CD4-positive, alpha-beta T cell treated with Interleukin-4 for 4 hours (primary cell): ENCODE measurements at regions not wholly inside any gene's neighbourhood (a gene's known extent, or its start where the extent isn't known, plus 50 kb on each side); places are given as distances from the start of the nearest gene placed in this dataset.
"Not testable (repeated sequence)": the region's sequence is repeated elsewhere in the genome, so short reads cannot be mapped to it uniquely, and the experiment has no call there.

Experiments used
- DNase-seq: peaks from one replicate; pipeline ENCODE4 v3.0.0-alpha.2; 2020

DNA sequence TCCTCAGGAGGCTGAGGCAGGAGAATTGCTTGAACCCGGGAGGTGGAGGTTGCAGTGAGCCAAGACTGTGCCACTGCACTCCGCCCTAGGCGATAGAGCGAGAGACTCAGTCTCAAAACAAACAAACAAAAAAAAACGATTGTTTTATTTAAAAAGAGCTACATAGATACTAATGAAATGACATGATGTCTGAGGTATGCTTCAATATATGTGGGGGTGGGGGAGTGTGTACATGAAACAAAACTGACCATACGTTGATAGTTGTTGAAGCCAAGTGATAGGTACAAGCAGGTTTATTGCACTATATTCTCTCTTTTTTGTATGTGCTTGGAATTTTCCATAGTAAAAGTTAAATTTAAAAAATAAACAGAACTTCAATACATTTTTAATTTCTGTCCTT, 240.1 kb downstream of the TFAP2A start:
- DNase-seq, result no peak

DNA sequence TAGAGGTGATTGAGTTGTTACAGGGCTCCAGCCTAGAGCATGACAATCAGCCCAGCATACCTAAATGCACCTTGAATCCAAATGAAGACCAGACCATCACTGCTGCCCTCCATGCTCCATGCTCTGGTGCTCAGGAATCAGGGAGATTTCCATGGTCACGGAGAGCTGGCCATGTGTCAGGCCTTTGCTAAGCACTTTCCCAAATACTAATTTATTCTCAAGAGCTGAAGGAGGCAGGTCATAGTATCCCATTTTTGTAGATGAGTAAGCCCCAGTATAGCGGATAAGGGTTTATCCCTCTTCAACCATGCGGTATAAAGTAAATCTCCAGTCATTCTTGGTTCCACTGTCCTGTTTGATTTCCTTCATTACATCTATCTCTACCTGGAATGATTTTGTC, 240.8 kb downstream of the TFAP2A start:
- DNase-seq, result no peak

DNA sequence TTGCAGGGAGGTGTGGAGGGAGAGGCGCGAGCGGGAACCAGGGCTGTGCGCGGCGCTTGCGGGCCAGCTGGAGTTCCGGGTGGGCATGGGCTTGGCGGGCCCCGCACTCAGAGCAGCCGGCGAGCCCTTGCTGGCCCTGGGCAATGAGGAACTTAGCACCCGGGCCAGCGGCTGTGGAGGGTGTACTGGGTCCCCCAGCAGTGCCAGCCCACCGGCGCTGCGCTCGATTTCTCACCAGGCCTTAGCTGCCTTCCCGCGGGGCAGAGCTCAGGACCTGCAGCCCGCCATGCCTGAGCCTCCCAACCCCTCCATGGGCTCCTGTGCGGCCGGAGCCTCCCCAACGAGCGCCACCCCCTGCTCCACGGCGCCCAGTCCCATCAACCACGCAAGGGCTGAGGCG, 243.2 kb downstream of the TFAP2A start:
- not testable (repeated sequence) for DNase-seq

DNA sequence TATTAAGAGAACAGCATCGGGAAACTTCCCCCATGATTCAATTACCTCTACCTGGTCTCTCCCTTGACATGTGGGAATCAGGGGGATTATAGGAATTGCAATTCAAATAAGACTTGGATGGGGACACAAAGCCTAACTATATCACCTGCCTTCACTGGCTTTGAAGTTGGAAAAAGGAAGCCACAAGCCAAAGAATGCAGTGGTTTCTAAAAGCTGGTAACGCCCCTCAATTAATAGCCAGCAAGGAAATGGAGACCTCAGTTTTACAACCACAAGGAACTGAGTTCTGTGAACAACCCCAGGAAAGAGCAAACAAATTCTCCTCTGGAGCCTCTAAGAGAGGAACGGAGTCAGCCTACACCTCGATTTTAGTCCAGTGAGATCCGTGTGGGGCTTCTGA, 244.1 kb downstream of the TFAP2A start:
- DNase-seq, result no peak

DNA sequence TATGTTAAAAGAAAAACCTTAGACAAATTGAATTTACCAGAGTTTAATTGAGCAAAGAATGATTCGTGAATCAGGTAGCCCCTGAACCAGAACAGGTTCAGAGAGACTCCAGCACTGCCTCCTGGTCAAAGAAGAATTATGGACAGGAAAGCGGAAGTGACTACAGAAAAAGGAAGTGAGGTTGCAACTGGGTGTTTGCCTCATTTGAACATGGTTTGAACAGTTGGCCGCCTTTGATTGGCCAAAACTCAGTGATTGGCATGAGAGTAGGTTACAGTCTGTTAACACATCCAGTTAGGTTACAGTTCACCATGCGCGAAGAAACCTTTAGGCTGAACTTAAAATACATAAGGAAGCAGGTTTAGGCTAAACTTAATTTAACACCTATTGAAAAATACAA, 248.8 kb downstream of the TFAP2A start:
- no peak for DNase-seq

DNA sequence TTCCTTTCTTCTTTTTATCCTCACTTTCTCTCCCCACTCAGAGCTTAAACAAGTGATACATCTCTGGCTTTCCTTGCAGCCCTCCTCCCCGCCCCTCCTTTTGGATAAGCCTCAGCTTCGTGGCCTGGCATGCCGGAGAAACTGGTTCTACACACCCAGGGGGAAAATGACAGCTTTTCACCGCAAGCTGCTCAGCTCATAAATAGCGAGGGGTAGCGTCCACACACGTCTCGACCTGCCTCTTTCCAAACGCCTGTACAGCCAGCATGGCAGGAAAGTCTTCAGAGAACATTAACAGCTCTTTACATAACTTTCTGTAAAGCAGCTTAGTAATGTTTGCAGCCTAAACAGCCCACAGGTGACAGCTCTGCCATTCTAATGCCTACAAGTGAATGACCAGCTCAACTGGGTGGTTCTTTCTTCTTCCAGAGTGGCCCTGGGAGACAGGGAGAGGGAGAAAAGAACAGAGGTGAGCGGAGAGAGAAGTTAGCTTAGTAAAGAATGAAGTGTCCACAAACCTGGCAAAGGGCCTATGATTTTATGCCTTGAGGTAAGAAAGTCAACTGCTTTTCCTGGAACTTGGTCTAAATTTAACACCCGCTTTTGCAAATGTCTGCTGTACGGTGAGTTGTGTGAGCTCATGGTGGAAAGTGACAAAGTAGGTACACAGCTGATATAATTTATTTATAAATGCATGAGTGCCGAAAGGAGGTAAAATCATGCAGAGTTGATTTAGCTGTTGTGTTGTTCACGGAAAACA, 251.5 kb downstream of the TFAP2A start:
- no peak for DNase-seq

DNA sequence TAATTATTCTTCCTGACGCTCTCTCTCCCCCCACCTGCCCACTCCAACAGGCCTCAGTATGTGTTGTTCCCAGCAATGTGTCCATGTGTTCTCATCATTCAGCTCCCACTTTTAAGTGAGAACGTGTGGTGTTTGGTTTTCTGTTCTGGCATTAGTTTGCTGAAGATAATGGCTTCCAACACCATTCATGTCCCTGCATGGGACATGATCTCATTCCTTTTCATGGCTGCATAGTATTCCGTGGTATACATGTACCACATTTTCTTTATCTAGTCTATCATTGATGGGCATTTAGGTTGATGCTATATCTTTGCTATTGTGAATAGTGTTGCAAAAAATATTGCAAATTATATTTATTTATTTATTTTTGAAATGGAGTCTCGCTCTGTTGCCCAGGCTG, 258.0 kb downstream of the TFAP2A start:
- no peak for DNase-seq

DNA sequence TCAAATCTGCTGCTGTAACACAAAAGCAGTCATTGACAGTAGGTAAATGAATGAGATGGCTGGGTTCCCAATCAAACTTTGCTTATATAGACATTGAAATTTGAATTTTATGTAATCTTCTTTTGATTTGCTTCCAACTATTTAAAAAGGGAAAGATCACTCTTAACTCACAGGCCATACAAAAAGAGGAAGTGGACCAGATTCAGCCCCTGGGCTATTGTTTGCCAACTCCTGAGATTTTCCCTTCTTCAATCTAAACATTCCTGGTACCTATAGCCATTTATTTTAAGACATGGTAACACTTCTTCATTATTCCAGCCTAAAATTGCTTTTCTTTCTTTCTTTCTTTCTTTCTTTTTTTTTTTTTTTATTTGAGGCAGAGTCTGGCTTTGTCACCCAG, 260.6 kb downstream of the TFAP2A start:
- no peak for DNase-seq

DNA sequence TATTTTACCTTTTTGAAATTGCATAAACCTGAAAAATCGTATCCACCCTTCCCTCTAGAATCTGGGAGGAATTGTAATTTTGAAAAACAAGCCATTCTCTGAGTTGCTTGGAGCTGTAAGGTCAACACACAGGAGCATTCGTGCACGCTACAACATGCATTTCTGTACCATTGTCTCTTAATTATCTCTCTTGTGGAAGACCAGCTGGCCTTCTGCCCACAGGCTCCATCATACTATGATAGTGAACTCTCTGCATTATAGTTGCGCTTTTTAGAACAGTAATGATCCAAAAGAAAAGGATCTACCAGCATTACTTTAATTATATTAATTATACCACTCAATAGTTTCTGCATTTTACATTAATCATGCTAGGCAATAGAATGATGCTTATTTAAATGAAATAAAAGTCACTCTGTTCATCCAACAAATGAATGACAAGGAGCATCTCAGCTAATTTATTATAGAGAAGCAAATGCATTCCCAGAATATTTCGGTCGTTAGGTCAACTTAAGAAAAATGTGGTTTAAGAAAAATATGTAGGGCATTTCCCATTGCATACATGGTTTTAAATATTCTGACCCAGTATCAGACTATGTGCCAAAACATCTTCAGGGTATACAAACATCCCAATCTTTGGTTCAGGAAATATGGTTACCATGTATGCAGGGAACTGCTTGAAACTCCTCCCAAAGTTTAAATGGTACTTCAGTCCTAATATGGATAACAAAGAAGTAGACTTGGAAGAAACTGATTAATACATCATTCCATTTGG, 263.5 kb downstream of the TFAP2A start:
- no peak for DNase-seq

DNA sequence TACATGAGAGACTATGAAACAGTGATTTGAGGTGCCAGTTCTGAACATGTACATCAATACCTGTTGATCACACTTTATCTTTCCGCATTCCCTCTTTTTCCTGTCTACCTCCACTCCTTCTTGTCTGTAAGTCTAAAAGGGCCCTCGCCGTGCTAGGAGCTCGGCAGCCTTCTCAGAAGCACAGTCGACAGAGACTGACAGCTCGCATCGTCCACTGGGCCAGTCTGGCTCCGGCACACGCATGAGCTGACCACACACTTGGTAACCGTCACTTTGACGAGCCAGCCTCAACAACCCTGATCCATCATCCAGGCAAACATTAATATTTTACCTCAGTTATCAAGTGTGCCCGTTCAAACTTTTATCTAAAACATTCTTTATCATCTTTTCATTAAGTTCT, 265.3 kb downstream of the TFAP2A start:
- no peak for DNase-seq

DNA sequence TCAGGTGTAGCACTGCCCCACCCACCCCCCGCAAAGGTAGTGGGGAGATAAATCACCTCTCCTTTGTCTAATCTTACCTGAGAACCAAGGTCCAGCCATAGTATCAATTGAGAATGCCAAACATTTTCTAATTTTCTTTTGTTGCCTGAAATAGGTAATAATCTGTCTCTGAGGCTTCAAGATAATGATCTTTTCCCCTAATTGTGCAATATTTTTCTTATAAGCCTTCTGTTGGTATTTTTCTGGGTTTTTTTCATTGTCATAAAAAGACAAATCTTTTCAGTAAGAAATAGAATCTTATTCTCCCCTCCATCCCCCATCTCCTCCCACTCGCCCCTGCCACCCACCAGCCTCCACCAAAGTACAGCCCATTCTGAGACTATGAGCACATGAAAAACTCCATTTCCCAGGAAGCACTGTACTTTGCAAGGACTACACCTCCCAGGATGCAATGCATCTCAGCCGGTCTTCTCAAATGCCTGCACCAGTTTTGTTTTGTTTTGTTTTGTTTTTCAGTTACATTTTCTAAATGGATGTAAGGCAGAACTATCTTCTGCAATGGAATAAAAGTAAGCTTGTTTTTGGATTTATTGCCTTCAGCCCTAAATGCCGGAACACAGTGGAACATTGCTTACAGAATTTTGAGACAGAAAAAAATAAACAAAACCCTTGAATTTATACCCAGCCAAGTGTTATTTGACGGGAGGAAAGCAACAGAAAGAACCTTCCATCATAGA, 268.0 kb downstream of the TFAP2A start:
- peak; percentile 14 for DNase-seq

DNA sequence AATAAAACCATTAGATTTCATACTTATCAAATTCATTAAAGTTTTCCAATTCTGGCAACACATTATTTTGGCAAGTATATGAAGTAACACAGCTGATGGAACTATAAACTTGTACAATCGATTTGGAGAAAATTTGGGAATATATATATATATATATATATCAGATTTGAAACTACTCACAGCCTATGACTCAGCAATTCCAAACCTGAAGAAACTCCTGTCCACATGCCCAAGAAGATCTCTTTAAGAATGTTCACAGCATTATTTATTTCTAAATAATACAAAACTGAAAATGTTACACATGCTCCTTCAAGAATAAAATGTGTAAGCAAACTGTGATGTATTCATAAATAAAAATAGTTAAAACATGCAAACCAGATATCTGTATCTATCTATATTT, 270.1 kb downstream of the TFAP2A start:
- no peak for DNase-seq

DNA sequence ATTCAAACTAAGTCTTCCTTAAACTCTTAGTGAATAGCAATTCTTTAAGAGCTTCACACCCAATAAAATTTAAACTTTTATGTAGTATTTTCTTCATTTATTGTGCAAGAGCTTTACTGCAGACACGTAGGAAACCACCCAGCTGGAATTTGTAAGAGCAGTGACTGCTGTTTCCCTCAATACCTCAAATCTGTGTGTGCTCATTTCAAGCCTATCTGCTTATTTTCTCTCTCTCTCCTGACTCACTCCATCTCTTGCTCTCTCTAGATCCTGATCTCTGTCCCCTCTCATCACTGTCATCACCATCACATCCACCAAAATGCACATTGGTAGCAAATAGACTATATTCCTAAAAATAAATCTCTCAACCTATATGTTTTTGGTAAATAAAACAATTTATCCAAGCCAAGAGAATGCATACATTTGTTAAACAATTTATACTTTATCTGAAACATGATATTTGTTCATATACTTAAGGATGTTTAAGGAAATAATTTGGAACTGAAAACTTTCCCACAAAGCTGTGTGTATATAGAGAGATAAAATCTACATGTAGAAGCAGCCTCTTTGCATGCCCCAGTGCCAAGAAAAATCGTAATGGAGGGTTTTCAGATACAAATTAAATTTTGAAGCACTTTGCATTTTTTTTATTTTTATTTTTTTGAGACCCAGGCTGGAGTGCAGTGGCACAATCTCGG, 273.0 kb downstream of the TFAP2A start:
- DNase-seq, result no peak

DNA sequence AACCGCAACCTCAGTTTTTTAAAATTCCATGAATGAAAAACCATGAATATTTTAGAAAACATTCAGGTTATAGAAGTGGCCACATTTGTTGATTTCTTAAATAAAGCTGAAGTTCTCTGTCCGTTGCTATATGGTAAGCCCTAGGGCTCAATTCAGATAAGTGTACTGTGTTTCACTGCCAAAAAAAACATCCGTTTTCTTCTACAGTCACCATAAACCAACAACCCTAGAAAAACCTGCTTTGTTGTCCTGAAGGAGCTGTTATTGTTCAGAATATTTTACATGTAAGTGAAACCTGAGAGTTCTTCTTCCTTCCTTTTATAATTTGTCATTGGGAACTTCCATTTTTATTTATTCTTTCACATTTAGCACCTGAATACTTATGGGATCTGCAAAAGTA, 274.1 kb downstream of the TFAP2A start:
- DNase-seq, result no peak

DNA sequence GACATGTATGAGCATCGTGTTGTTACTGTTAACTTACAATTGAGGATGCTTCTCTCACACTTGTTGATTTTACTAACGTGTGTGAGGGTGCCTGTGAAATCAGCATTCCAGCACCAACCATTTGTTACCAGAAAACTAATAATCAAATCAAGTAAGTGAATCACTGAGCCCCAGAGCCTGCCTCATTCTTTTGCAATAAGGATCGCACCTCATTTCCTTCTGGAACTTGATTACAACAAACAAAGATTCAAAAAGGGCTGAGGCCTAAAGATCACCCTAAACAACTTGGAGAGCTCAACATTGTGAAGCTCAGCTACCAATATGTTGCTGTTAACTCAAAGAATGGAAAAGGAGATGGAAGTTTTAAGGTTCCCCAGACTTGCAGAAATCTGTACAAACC, 274.7 kb downstream of the TFAP2A start:
- no peak for DNase-seq

DNA sequence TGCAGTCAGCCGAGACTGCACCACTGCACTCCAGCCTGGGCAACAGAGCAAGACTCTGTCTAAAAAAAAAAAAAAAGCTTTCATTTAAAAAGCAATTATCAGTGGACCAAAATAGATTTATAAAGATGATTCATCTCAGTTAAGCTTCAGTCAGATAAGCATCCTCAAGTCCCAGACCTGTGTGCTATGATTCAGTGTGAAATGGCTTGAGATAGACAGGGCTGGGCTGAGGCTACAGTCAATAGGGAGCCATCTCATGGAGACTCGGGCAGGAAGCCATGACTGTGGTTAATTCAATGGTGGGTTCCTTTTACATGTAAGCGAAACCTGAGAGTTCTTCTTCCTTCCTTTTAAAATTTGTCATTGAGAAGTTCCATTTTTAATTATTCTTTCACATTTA, 276.0 kb downstream of the TFAP2A start:
- DNase-seq, result no peak

DNA sequence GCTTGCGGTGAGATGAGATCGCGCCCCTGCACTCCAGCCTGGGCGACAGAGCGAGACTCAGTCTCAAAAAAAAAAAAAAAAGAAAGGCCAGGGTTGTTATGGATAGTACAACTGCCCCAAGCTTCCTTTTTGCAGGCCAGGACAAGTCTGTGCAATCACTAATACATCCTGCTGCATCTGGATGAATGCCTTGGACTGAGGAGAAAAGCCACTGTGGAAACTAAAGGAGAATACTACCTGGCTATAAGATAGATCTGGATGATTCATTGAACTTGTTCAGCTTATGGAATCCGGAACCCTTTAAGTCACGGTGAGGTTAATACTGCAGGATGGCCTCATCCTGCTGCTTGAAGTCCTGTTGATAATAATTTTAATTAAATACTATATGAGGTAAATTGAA, 278.2 kb downstream of the TFAP2A start:
- no peak for DNase-seq

DNA sequence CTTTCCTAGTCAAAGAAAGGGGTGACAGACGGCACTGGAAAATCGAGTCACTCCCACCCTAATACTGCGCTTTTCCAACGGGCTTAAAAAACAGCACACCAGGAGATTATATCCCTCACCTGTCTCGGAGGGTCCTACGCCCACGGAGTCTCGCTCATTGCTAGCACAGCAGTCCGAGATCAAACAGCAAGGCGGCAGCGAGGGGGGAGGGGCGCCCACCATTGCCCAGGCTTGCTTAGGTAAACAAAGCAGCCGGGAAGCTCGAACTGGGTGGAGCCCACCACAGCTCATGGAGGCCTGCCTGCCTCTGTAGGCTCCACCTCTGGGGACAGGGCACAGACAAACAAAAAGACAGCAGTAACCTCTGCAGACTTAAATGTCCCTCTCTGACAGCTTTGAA, 280.7 kb downstream of the TFAP2A start:
- DNase-seq, result not testable (repeated sequence)

DNA sequence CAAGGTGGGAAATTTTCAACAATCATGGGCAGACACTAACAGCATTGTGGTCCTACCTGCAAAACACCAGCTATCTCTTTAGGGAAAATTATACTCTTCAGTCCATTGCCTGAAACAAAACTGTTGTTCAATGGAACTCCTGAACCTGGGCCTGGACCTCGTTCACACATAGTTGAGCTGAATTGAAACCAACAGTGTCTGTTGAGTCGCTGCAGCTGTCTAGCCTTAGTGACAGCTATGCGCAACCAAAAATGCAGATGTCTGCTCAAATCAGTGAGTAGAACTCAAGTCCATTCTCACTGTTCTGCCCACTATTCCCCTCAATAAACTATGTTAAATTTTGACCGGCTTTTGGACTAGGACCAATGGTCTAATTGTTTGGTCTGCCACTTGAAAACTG, 286.2 kb downstream of the TFAP2A start:
- no peak for DNase-seq

DNA sequence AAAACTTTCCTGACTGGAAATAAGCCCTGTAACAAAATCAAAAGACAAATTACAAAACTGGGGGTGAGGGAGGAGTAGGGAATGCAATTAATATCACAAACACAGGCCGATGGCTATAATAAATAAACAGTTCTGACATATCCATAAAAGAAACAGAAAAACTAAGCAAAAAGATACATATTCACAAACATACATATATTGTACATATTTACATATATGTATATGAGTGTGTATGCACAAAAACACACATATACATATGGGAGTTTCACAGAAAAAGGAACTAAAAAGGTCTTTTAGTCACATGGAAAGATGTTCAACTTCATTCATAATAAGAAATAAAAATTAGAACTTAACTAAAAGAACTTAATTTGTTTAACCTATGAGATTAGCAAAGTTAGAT, 292.7 kb downstream of the TFAP2A start:
- DNase-seq, result no peak

DNA sequence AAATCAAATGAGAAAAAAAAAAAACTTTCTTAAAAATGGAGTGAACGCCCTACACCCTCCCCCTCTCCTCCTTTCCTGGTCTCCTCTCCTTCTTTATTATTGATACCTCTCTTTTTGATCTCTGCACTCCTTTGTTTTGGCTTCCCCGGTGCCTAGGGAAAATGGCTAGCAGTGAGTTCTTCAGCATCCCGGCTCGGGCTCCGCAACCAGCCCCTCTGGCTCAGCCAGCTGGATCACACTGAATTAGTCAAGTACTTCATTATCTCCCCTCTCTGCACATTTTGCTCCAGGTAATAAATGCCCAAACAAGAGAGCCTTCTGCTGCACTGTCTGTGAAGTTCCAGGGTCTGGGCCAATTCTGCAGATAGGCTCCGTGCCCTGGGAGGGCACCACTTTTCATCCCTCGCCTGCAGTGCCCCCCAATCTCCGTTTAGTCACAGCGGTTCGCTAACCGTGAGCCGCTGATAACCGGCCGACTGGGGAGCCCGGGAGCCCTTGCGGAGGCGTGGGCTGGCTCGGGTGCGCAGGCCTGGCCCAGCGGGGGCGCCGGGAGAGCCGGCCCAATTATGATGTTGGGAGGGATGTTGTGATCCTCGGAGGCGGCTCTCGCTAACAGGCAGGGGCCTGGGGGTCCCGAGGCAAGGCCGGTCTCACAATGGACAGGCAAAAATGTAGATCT, 301.9 kb downstream of the TFAP2A start:
- no peak for DNase-seq

DNA sequence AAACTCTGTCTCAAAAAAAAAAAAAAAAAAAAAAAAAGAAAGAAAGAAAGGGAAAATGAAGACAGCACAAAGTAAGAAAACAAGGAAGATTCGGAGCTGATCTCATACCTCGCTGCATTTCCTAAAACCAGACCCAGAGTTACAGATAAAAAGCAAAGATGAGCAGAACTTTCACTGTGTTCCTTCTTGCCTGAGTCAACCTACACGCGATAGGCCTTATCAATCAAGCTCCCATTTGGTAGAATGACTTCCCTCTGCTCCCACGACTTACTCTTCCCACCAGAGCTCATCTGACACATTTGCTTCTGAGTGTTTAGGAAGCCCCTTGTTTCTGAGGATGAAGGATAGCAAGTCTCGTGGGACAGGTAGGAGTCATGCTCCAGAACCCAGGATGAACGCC, 302.9 kb downstream of the TFAP2A start:
- no peak for DNase-seq
